Peyer's patch (tissue), 4 donors: ENCODE measurements at regions not wholly inside any gene's neighbourhood (a gene's known extent, or its start where the extent isn't known, plus 50 kb on each side); places are given as distances from the start of the nearest gene placed in this dataset.

Source experiments
- POLR2A ChIP-seq, 2 donors: fragments of 450-650 bp; IDR thresholded peaks; one replicate each; pipeline ENCODE4 v1.5.1; 2017; ENCODE audit warnings: antibody characterized with exemption in 2 of 2, mild to moderate bottlenecking in 2 of 2, moderate library complexity in 2 of 2
- TF ChIP-seq, protein P1 (sequence below), 6 experiments: fragments of 450-650 bp in 4 of 6; fragments of 200-600 bp in 2 of 6; sonication (generic) in 1 of 6; IDR thresholded peaks; one replicate each; pipeline ENCODE4 v1.5.1; 2017 to 2019; ENCODE audit warnings: antibody characterized with exemption in 6 of 6, mild to moderate bottlenecking in 3 of 6, moderate library complexity in 1 of 6

- TF ChIP-seq, protein P1, sequence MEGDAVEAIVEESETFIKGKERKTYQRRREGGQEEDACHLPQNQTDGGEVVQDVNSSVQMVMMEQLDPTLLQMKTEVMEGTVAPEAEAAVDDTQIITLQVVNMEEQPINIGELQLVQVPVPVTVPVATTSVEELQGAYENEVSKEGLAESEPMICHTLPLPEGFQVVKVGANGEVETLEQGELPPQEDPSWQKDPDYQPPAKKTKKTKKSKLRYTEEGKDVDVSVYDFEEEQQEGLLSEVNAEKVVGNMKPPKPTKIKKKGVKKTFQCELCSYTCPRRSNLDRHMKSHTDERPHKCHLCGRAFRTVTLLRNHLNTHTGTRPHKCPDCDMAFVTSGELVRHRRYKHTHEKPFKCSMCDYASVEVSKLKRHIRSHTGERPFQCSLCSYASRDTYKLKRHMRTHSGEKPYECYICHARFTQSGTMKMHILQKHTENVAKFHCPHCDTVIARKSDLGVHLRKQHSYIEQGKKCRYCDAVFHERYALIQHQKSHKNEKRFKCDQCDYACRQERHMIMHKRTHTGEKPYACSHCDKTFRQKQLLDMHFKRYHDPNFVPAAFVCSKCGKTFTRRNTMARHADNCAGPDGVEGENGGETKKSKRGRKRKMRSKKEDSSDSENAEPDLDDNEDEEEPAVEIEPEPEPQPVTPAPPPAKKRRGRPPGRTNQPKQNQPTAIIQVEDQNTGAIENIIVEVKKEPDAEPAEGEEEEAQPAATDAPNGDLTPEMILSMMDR (IDR thresholded peaks at IDR 0.05), result no peak
- TF ChIP-seq POLR2A (IDR thresholded peaks at IDR 0.05), result no peak
Measured at GRCh38 chr3:166962911-166963310, 417.2 kb downstream of the ZBBX start.
